ENCODE measurements at regions not wholly inside any gene's neighbourhood (a gene's known extent, or its start where the extent isn't known, plus 50 kb on each side); places are given as distances from the start of the nearest gene placed in this dataset.

- no peak for DNase-seq
Measured at GRCh38 chr16:85480727-85481101, 132.4 kb upstream of the GSE1 start.

GRCh38 chr16:85481206-85481605, 131.9 kb upstream of the GSE1 start:
- DNase-seq: no peak

- DNase-seq: no peak
Measured at GRCh38 chr16:85481738-85482137, 131.4 kb upstream of the GSE1 start.

GRCh38 chr16:85483424-85483823, 129.7 kb upstream of the GSE1 start:
- DNase-seq: no peak

- no peak for DNase-seq
Measured at GRCh38 chr16:85484347-85485300, 128.5 kb upstream of the GSE1 start.

- no peak for DNase-seq
Measured at GRCh38 chr16:85485379-85485778, 127.7 kb upstream of the GSE1 start.

GRCh38 chr16:85486256-85486915, 126.7 kb upstream of the GSE1 start:
- no peak for DNase-seq

- DNase-seq: no peak
Measured at GRCh38 chr16:85488414-85488813, 124.7 kb upstream of the GSE1 start.

- no peak for DNase-seq
Measured at GRCh38 chr16:85490407-85491057, 122.6 kb upstream of the GSE1 start.

GRCh38 chr16:85491058-85491771, 121.9 kb upstream of the GSE1 start:
- peak in 2 of 6 experiments; percentile 14 to 17 for DNase-seq

- no peak for DNase-seq
Measured at GRCh38 chr16:85491798-85492294, 121.3 kb upstream of the GSE1 start.

- DNase-seq: no peak
Measured at GRCh38 chr16:85492295-85492864, 120.7 kb upstream of the GSE1 start.

GRCh38 chr16:85494315-85494714, 118.8 kb upstream of the GSE1 start:
- DNase-seq: no peak

- no peak for DNase-seq
Measured at GRCh38 chr16:85495259-85495658, 117.9 kb upstream of the GSE1 start.

- DNase-seq: no peak
Measured at GRCh38 chr16:85495823-85496538, 117.1 kb upstream of the GSE1 start.

GRCh38 chr16:85497622-85498314, 115.4 kb upstream of the GSE1 start:
- DNase-seq: no peak

- no peak for DNase-seq
Measured at GRCh38 chr16:85498607-85499006, 114.5 kb upstream of the GSE1 start.

GRCh38 chr16:85500220-85500619, 112.9 kb upstream of the GSE1 start:
- no peak for DNase-seq

- DNase-seq: no peak
Measured at GRCh38 chr16:85501900-85502299, 111.2 kb upstream of the GSE1 start.

GRCh38 chr16:85502357-85502756, 110.8 kb upstream of the GSE1 start:
- no peak for DNase-seq

GRCh38 chr16:85503679-85504231, 109.4 kb upstream of the GSE1 start:
- DNase-seq: no peak
